K562 (cell line): ENCODE measurements at regions not wholly inside any gene's neighbourhood (a gene's known extent, or its start where the extent isn't known, plus 50 kb on each side); places are given as distances from the start of the nearest gene placed in this dataset.

ENCODE experiments used
- ATAC-seq: fragments of 200-7000 bp; cut with Tn5 transposase; 3 replicates; pipeline ENCODE4 v1.9.1; 2020; ENCODE audit warnings: moderate library complexity
- BruUV-seq: library from RNA; stranded (reverse); fragments of 400-500 nt; replicated peaks from 2 replicates; lab custom pipeline; 2021; lab: Mats Ljungman, UMichigan
- CTCF ChIA-PET: fragments of 300-600 bp; formaldehyde crosslinking; extraction: SDS; loops from one replicate; lab custom pipeline; 2021; ENCODE audit warnings: low intra/inter-chr PET ratio; lab: Yijun Ruan, JAX
- POLR2A ChIA-PET: fragments of 300-600, 350-650 bp; sonication (Branson Sonifier 250); formaldehyde crosslinking; extraction: SDS; loops from one replicate; lab custom pipeline; 2021; ENCODE audit warnings: antibody characterized with exemption, inconsistent platforms; lab: Yijun Ruan, JAX
- DNase-seq, 4 experiments: peaks; one replicate each; pipeline versions ENCODE4 v3.0.0 to v3.0.0-alpha.2; 2011 to 2018; ENCODE audit warnings: low spot score in 3 of 4, mixed read lengths in 3 of 4; ENCODE audit errors: extremely low read depth in 1 of 4
- FAIRE-seq: peaks from 2 replicates; lab custom pipeline; 2011; peaks lifted over from hg19 to GRCh38; lab: Jason Lieb, UNC
- H2AFZ ChIP-seq: 2 replicates; pipeline ENCODE4 v1.6.0; 2011; ENCODE audit warnings: low read depth, low read length, control low read depth, inconsistent platforms
- H3K27ac ChIP-seq: fragments of 200-600 bp; 3 replicates; pipeline ENCODE4 v1.8.0; 2011; ENCODE audit warnings: low read depth, mild to moderate bottlenecking, control low read depth, inconsistent platforms, low read length, moderate library complexity, mixed read lengths; ENCODE audit errors: extremely low read depth
- H3K27me3 ChIP-seq, 2 experiments: fragments of 300-600 bp in 1 of 2; 2 replicates in 1 of 2; 3 replicates in 1 of 2; pipeline versions ENCODE4 v1.6.0 to v1.8.0; 2011; ENCODE audit warnings: inconsistent platforms in 2 of 2, low read length in 2 of 2, mild to moderate bottlenecking in 1 of 2, mixed read lengths in 1 of 2, moderate library complexity in 1 of 2; ENCODE audit not compliant: control insufficient read depth in 2 of 2, insufficient read depth in 2 of 2
- H3K36me3 ChIP-seq: fragments of 300-600 bp; 3 replicates; pipeline ENCODE4 v1.8.0; 2011; ENCODE audit warnings: mild to moderate bottlenecking, low read length, inconsistent platforms; ENCODE audit not compliant: control insufficient read depth, insufficient read depth
- H3K4me1 ChIP-seq, 2 experiments: fragments of 200-600 bp in 1 of 2; replicated peaks in 1 of 2; 2 replicates in 1 of 2; 3 replicates in 1 of 2; pipeline versions ENCODE4 v1.5.1 to v1.8.0; 2011; ENCODE audit warnings: inconsistent platforms in 2 of 2, low read length in 2 of 2, mild to moderate bottlenecking in 1 of 2, mixed read lengths in 1 of 2, moderate library complexity in 1 of 2; ENCODE audit not compliant: control insufficient read depth in 2 of 2, insufficient read depth in 2 of 2
- H3K4me2 ChIP-seq: 2 replicates; pipeline ENCODE4 v1.6.1; 2011; ENCODE audit warnings: low read length, control low read depth, inconsistent platforms, mixed read lengths; ENCODE audit not compliant: insufficient read depth
- H3K4me3 ChIP-seq: fragments of 200-600 bp; sonication (generic), shearing (Covaris generic); 2 replicates; pipeline ENCODE4 v1.5.1; 2016; ENCODE audit warnings: control low read depth, inconsistent platforms
- H3K79me2 ChIP-seq: fragments of 200-600 bp; 3 replicates; pipeline ENCODE4 v1.8.0; 2011; ENCODE audit warnings: low read length, inconsistent platforms; ENCODE audit not compliant: control insufficient read depth, insufficient read depth
- H3K9ac ChIP-seq, 2 experiments: 2 replicates each; pipeline versions ENCODE4 v1.6.0 to v1.6.1; 2011; ENCODE audit warnings: low read depth in 2 of 2, low read length in 2 of 2, control low read depth in 1 of 2, inconsistent platforms in 1 of 2, mild to moderate bottlenecking in 1 of 2, mixed read lengths in 1 of 2; ENCODE audit not compliant: insufficient read depth in 1 of 2
- H3K9me1 ChIP-seq: one replicate; pipeline ENCODE4 v1.6.0; 2011; ENCODE audit warnings: inconsistent platforms, mild to moderate bottlenecking, low read length, moderate library complexity; ENCODE audit not compliant: control insufficient read depth, insufficient read depth
- H3K9me3 ChIP-seq: replicated peaks from 2 replicates; pipeline ENCODE4 v1.5.1; 2011; ENCODE audit warnings: low read depth, low read length, inconsistent platforms; ENCODE audit not compliant: control insufficient read depth, insufficient read depth
- H4K20me1 ChIP-seq: replicated peaks from 2 replicates; pipeline ENCODE4 v1.6.1; 2011; ENCODE audit warnings: low read length, inconsistent platforms, mixed read lengths; ENCODE audit not compliant: control insufficient read depth, insufficient read depth
- ELF4 ChIP-seq: fragments of 450-650 bp; formaldehyde crosslinking; IDR thresholded peaks from 2 replicates; pipeline ENCODE4 v1.4.0; 2022; ENCODE audit warnings: missing genetic modification characterization
- RFX1 ChIP-seq: fragments of 450-650 bp; IDR thresholded peaks from 2 replicates; pipeline ENCODE4 v1.6.1; 2016; ENCODE audit warnings: mild to moderate bottlenecking, moderate library complexity
- TAF7 ChIP-seq: fragments of 450-650 bp; IDR thresholded peaks from 2 replicates; pipeline ENCODE4 v1.6.1; 2016; ENCODE audit warnings: missing genetic modification characterization, missing compliant biosample characterization
- ZNF274 ChIP-seq: IDR thresholded peaks from 2 replicates; pipeline ENCODE4 v1.6.1; 2011; ENCODE audit warnings: low read depth, mild to moderate bottlenecking, low read length, moderate library complexity, borderline replicate concordance
- WGBS: fragments of 100-300 bp; shearing (Covaris generic); methylation state at CpG from one replicate; pipeline ENCODE4 v1.1.6; 2016; ENCODE audit warnings: low coverage, mixed read lengths; ENCODE audit not compliant: insufficient coverage; ENCODE audit errors: missing lambda C conversion rate; 5-methylcytosine and 5-hydroxymethylcytosine counted together
- in situ Hi-C: fragments of 300-500 bp; cut with MboI; formaldehyde crosslinking; loops from 4 replicates; pipeline ENCODE4 v1.15.0; 2018; ENCODE audit warnings: inconsistent platforms, mixed read lengths
- intact Hi-C: fragments of 100-400 bp; cut with micrococcal nuclease; formaldehyde crosslinking; loops from 2 replicates; pipeline ENCODE4 v1.14.2; 2022
- TF ChIP-seq, protein P1 (sequence below): sonication (generic); formaldehyde crosslinking; IDR thresholded peaks from 2 replicates; pipeline ENCODE4 v1.8.0; 2022; ENCODE audit warnings: mild to moderate bottlenecking, missing genetic modification reagents
- TF ChIP-seq, protein P2 (sequence below): sonication (generic); formaldehyde crosslinking; IDR thresholded peaks from 2 replicates; pipeline ENCODE4 v1.8.0; 2022; ENCODE audit warnings: mild to moderate bottlenecking, low read depth, missing genetic modification reagents
- TF ChIP-seq, protein P3 (sequence below): sonication (generic); formaldehyde crosslinking; IDR thresholded peaks from 2 replicates; pipeline ENCODE4 v1.8.1; 2023; ENCODE audit warnings: missing genetic modification reagents, mild to moderate bottlenecking, borderline replicate concordance

DNA sequence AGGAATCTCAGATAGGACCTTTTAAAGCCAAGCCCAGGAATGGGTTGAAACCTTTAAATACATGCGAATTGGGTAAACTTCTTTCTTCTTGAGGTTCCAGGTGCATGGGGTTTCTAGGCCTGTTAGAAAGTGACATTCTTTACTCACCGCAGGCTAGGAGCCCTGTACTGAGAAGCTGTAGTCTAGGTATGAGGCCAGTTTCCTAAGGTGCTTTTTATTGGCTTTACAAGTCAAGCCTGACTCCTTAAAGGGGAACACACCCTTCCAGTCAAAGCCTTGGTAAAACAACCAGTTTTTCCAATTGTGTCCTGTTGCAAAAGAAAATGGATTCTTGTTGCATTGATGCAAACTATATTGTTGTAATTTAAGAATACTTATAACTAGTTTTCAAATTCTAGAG lies 76.1 kb upstream of the ATP11B start:
- BruUV-seq = no TSS peak
- Histone ChIP-seq H3K27ac (peak overlapping the region; percentile 83; the same call in 2 of the 3 replicates), H3K27me3 (no peaks in the 10 kb centered on the region), H3K9me3 (no peaks in the 10 kb centered on the region), H3K79me2 (no peaks in the 10 kb centered on the region), H3K36me3 (no peaks in the 10 kb centered on the region), H3K9ac (no peak overlapping the region), H3K9me1 (no peaks in the 10 kb centered on the region)
- in situ Hi-C loops = loop anchor here (5.0 kb wide), 1 partner anchor 75 kb away; the partner anchor contains the start of gene ATP11B
- DNase-seq = peak in 1 of 4 experiments; percentile 63
- CTCF ChIA-PET = interaction anchor here (1.7 kb wide), 1 partner anchor 119 kb away, joined by 5 read pairs; no protein-coding TSS in a partner anchor
- 13% methylated on average over 2 of the region's 2 CpGs for WGBS
- peak; percentile 69 for ATAC-seq
- peak; percentile 69 for FAIRE-seq
- TF ChIP-seq, protein P1, sequence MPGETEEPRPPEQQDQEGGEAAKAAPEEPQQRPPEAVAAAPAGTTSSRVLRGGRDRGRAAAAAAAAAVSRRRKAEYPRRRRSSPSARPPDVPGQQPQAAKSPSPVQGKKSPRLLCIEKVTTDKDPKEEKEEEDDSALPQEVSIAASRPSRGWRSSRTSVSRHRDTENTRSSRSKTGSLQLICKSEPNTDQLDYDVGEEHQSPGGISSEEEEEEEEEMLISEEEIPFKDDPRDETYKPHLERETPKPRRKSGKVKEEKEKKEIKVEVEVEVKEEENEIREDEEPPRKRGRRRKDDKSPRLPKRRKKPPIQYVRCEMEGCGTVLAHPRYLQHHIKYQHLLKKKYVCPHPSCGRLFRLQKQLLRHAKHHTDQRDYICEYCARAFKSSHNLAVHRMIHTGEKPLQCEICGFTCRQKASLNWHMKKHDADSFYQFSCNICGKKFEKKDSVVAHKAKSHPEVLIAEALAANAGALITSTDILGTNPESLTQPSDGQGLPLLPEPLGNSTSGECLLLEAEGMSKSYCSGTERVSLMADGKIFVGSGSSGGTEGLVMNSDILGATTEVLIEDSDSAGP (CRISPR knock-in tag) = peak; percentile 86
- no peak for TF ChIP-seq ELF4 (CRISPR knock-in tag)
- TF ChIP-seq, all 486 proteins: peak for 1
- Histone ChIP-seq H3K4me1 (peaks cover 3 to 26% of the 10 kb centered on the region in 2 experiments), H3K4me2 (no peak overlapping the region), H4K20me1 (no peaks in the 10 kb centered on the region), H3K4me3 (no peak overlapping the region), H2AFZ (peak overlapping the region; percentile 77)
- POLR2A ChIA-PET = interaction anchor here (0.7 to 1.6 kb wide), 4 partner anchors 10 to 187 kb away, joined by 3 to 8 read pairs (median 4); no protein-coding TSS in a partner anchor
- intact Hi-C loops = loop anchor here (5.0 kb wide), 1 partner anchor 660 kb away; no protein-coding TSS in a partner anchor

DNA sequence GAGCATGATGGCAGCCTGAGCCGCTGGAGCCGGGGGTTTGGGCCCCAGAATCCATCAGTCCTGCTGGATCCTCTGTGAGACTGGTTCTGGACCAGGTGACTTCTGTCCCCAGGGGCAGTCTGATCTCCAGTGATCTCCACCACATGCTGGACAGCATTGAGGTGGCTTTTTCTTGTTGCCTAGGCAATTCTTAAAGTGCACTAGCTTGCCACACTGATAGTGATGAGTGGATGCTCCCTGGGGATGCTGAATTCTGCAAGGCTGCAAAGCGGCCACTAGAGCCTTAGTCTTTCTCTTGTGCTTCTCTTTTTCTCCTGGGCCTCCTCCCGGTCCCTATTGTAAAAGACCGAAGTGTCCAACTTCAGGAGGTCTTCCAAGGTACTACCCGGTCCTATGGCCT lies 70.4 kb upstream of the ATP11B start:
- H3K4me2 ChIP-seq = no peak overlapping the region
- 42% methylated on average over 4 of the region's 6 CpGs for WGBS
- intact Hi-C loops (no loop called here), in situ Hi-C loops (no loop called here)
- ATAC-seq (peak; percentile 16; the same call in 2 of the 3 replicates), DNase-seq (no peak), FAIRE-seq (no peak)
- CTCF ChIA-PET = no interaction called here
- H3K27me3 ChIP-seq = no peaks in the 10 kb centered on the region
- no peak overlapping the region for H3K4me3 ChIP-seq
- no peaks in the 10 kb centered on the region for H4K20me1 ChIP-seq
- BruUV-seq = no TSS peak
- no peaks in the 10 kb centered on the region for H3K9me1 ChIP-seq
- TF ChIP-seq TAF7 (tag) (no peak), ZNF274 (no peak), RFX1 (peak; percentile 38; the same call in 1 of the 2 replicates)
- TF ChIP-seq, protein P2, sequence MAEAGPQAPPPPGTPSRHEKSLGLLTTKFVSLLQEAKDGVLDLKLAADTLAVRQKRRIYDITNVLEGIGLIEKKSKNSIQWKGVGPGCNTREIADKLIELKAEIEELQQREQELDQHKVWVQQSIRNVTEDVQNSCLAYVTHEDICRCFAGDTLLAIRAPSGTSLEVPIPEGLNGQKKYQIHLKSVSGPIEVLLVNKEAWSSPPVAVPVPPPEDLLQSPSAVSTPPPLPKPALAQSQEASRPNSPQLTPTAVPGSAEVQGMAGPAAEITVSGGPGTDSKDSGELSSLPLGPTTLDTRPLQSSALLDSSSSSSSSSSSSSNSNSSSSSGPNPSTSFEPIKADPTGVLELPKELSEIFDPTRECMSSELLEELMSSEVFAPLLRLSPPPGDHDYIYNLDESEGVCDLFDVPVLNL = no peak
- TF ChIP-seq, protein P3, sequence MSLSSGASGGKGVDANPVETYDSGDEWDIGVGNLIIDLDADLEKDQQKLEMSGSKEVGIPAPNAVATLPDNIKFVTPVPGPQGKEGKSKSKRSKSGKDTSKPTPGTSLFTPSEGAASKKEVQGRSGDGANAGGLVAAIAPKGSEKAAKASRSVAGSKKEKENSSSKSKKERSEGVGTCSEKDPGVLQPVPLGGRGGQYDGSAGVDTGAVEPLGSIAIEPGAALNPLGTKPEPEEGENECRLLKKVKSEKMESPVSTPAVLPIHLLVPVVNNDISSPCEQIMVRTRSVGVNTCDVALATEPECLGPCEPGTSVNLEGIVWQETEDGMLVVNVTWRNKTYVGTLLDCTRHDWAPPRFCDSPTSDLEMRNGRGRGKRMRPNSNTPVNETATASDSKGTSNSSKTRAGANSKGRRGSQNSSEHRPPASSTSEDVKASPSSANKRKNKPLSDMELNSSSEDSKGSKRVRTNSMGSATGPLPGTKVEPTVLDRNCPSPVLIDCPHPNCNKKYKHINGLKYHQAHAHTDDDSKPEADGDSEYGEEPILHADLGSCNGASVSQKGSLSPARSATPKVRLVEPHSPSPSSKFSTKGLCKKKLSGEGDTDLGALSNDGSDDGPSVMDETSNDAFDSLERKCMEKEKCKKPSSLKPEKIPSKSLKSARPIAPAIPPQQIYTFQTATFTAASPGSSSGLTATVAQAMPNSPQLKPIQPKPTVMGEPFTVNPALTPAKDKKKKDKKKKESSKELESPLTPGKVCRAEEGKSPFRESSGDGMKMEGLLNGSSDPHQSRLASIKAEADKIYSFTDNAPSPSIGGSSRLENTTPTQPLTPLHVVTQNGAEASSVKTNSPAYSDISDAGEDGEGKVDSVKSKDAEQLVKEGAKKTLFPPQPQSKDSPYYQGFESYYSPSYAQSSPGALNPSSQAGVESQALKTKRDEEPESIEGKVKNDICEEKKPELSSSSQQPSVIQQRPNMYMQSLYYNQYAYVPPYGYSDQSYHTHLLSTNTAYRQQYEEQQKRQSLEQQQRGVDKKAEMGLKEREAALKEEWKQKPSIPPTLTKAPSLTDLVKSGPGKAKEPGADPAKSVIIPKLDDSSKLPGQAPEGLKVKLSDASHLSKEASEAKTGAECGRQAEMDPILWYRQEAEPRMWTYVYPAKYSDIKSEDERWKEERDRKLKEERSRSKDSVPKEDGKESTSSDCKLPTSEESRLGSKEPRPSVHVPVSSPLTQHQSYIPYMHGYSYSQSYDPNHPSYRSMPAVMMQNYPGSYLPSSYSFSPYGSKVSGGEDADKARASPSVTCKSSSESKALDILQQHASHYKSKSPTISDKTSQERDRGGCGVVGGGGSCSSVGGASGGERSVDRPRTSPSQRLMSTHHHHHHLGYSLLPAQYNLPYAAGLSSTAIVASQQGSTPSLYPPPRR (CRISPR knock-in tag) = no peak
- POLR2A ChIA-PET = interaction anchor here (0.8 kb wide), 1 partner anchor 9 kb away, joined by 4 read pairs; no protein-coding TSS in a partner anchor
- H3K9me3 ChIP-seq = no peaks in the 10 kb centered on the region
- H3K79me2 ChIP-seq = no peaks in the 10 kb centered on the region
- peaks cover 7 to 14% of the 10 kb centered on the region in 2 experiments; a peak in 4 of 5 replicates for H3K4me1 ChIP-seq
- no peaks in the 10 kb centered on the region for H3K36me3 ChIP-seq
- peak overlapping the region; percentile 21; the same call in 1 of the 2 replicates for H2AFZ ChIP-seq
- H3K27ac ChIP-seq = no peak overlapping the region
- no peak overlapping the region for H3K9ac ChIP-seq
